Stimulated activated CD8-positive, alpha-beta memory T cell treated with anti-CD3 and anti-CD28 coated beads, Interleukin-15, amount 100 ng/mL, for 4 hours (primary cell): ENCODE measurements at regions not wholly inside any gene's neighbourhood (a gene's known extent, or its start where the extent isn't known, plus 50 kb on each side); places are given as distances from the start of the nearest gene placed in this dataset.

Experiments
- DNase-seq, 2 donors: peaks; one replicate each; pipeline ENCODE4 v3.0.0-alpha.2; 2020; ENCODE audit warnings: low read depth in 2 of 2

- no peak for DNase-seq
Observed at GRCh38 chr13:76795701-76796695, 90.2 kb downstream of the KCTD12 start.

- no peak for DNase-seq
Observed at GRCh38 chr13:76792731-76793347, 93.4 kb downstream of the KCTD12 start.

DNA sequence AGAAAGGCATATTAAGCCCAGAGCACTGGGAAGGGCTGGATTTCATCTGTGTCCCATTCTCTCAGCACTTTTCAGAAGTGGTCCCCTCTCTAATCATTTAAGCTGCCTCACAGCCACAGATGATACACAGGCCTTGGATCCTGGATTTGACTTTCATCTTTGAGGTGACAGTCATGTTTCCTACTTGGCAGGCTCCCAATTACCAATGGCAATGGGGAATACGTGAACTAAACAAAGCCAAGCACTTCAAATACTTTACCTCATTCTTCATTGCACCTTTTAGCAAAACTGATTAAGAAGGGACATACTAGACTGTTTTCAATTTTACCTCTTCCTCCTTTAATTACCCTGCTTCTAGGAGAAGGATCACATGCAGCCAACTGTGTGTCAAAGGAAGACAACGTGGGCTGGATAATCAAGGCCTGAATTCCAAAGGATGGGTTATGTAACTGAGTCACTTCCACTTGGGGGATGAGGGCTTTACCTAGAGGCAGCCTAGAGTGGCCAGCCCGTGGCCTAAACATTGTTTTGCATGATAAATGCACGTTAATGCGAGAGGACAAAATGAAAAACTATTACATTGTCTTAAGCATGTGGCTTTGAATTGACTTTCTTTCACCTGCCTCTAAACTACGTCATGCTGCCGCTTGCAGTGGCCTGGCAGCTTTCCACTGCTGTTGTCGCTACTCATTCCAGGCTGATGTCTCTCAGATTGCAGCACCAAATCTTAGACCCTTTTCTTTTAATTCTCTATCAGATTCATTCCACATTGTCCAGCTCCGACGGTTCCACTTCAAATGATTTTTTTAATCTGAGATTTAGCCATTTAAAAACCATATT, 95.0 kb downstream of the KCTD12 start:
- DNase-seq = no peak

DNA sequence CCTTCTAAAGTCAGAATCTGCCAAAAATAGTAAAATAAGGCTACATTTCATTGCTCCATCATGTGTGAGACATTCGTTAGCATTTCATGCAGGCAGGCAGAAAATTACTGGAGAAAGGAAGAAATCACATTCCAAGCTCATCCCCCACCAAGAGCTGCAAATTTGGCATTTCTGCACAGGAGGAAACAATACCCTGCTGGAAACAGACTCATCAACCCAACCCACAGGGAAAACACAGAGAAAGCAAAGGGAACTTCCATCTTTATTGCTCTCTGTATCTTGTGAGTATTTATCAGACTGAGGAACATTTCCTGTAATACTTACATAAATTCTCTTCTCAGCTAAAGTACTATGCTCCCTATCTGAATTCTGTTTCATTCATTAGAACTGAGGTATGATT, 95.7 kb downstream of the KCTD12 start:
- DNase-seq = no peak

GRCh38 chr13:76783798-76784197, 102.4 kb downstream of the KCTD12 start:
- DNase-seq = no peak

DNA sequence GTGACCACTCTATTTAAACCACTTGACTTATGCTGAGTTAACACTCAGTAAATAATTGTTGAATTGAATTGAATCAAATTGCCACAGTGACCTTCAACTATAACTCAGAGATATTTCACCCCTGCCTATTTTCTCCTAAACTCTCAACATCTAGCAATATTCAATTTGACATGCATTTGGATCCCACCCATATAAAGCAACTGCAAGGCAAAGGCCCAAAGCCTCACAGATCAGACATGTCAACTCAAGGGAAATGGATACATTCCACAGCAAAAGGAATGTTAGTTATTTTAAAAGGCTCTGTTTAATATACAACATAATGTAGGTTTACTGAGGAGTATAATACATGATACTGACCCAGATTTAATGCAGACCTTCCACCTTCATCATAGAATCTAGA, 107.4 kb downstream of the KCTD12 start:
- no peak for DNase-seq

- no peak for DNase-seq
Observed at GRCh38 chr13:76777096-76777495, 109.1 kb downstream of the KCTD12 start.

GRCh38 chr13:76775088-76775740, 111.0 kb downstream of the KCTD12 start:
- no peak for DNase-seq

GRCh38 chr13:76773448-76774094, 112.6 kb downstream of the KCTD12 start:
- no peak for DNase-seq

DNA sequence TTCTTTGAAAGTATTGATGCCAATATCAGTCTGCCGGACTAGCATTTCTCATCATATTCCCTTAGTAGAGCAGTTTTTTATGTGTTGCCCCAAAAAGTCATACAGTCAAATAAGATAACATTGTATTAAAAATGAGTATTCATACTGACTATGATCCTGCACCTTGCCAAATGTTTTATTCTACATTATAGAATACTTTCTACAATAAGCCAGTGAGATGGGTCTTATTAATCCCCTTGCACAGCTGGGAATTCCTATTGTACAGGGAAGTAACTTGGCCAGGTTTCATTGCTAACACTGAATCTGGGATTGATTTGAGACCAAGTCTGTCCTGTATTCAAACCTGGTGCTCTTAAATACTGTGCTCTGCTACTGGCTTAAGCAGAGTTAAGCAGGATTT, 114.0 kb downstream of the KCTD12 start:
- no peak for DNase-seq

DNA sequence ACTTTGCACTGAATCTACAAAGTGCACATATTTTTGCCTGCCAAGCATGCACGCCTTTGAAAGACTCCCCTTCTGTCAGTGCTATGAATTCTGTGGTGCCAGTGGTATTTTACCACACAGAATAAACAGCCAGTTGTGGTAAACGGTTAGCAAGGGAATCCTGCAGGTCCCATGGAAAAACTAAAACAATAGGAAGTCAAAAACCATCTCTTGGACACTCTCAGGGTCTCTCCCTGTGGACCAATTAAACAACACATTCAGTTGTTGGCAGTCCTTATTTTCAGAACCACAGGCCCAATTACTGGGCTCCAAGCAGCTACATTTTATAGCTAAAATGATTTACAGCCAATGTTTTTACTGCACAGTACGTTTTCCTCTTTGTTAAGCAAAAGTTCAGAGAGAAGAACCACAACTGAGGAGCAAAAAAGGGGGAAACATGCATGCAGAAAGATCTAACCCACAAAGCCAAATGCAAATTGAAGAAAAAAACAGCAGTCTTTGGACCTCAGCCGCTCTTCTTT, 116.9 kb downstream of the KCTD12 start:
- DNase-seq = no peak

- DNase-seq = no peak
Observed at GRCh38 chr13:76768384-76768783, 117.8 kb downstream of the KCTD12 start.

DNA sequence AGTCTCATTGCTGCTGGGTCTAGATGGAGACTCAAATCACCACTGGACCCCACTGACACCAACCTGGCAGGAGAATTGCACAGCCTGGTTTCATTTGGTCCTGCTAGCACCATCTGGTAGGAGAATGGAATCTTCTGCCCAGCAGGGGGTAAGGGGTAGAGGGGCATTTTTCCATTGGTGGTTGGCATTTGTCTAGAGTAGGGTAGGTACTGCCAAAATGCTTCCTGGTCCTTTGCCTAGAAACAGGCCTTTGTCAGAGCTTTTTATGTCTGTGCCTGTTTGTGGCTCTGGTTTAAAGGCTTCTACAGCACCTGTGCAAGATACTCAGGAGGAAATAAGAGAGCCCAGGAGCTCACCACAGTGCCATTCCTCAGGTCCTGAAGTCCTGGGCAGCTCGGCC, 121.3 kb downstream of the KCTD12 start:
- no peak for DNase-seq

- DNase-seq = no peak
Observed at GRCh38 chr13:76764429-76764828, 121.8 kb downstream of the KCTD12 start.

GRCh38 chr13:76762721-76763120, 123.5 kb downstream of the KCTD12 start:
- DNase-seq = no peak

DNA sequence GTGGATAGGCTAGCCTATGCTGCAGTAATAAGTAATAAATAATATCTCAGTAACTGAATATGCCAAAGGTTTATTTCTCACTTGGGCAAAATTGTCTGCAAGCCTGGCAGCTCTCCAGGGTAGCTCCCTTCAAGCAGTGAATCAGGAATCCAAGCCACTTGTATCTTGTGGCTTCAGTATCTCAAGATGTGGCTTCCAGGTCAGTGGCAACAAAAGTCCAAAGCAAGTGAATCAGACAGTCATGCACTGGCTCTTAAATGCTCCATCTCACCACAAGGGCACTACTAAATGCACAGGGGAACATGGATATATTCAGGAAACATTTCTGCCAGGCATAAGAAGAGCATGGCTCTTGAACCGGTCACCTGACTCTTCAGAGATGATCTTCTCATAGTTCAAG, 126.3 kb downstream of the KCTD12 start:
- no peak for DNase-seq

GRCh38 chr13:76758738-76759137, 127.5 kb downstream of the KCTD12 start:
- no peak for DNase-seq

- DNase-seq = no peak
Observed at GRCh38 chr13:76758257-76758656, 127.9 kb downstream of the KCTD12 start.

DNA sequence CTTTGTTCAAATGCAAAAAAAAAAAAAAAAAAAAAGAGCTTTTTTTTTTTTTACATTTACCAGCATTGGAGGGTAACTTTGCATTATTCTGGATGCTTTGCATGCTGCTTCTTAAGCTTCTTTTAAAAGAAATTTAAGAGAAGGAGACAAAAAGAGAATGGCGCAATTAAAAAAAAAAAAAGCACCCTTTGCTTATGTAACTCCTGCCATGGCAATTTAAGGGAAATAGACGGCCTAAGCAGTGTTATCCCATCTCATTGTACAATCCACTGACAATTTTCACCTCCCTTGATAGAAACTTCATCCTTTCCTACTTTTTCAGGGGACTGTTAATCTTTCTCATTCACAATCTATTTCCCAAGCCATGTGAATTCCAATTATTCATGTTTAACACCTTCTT, 129.8 kb downstream of the KCTD12 start:
- no peak for DNase-seq

DNA sequence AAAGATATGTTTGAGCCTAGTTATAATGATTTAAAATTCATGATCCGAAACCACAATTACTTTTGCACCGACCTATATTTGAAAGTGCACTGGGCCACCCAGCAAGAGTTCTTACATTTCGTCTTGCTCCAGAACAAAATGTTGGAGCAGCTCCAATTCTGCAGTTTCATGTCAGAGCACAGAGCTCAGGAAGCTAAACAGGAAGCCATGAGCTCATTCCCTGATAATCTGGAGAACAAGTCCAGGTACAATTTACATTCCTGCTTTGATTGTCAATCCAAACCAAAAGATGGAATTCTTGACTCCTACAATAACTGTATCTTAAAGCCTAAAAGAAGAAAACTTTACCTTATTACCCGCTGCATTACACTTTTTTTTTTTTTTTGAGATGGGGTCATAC, 131.8 kb downstream of the KCTD12 start:
- DNase-seq = no peak

DNA sequence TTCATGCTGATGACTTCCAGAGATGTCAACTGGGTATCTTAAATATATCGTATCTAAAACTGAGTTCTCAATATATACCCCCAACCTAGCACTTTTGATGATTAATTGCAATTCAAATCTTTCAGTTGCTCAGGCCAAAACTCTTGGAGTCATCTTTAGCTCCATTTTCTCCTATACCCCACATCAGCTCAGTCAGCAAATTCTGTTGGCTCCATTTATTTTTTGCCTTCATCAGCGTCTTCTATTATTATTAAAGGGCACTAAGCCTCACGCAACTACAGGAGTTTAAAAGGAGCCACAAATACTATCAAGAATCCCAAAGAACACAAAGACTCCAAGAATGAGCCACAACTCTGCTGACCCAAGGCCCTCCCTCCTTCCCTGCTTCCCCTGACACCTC, 134.9 kb downstream of the KCTD12 start:
- no peak for DNase-seq
